Kasumi-1 (cell line): ENCODE measurements at regions not wholly inside any gene's neighbourhood (a gene's known extent, or its start where the extent isn't known, plus 50 kb on each side); places are given as distances from the start of the nearest gene placed in this dataset.
"Not testable (repeated sequence)": the region's sequence is repeated elsewhere in the genome, so short reads cannot be mapped to it uniquely, and the experiment has no call there.

Experiments
- DNase-seq, 2 experiments: peaks; one replicate each; lab custom pipeline; 2025; lab: John Stamatoyannopoulos, UW

DNA sequence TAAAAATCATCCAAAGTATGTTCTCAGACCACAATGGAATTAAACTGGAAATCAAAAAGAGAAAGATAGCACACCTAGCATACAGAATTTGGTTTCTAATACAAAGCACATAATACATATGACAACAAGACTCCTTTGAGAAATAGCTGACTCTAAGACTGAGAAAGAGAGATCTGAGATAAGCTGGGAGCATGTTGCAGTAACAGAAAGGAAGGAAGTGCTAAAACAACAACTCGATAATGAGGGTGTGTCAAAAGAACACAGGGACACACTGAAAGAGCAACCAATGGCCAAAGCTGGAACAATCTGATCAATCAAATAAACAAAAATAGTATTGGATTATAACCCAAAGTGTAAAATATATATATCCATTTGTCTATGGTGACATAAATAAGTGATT lies 586.6 kb downstream of the C4orf33 start:
- no peak for DNase-seq

DNA sequence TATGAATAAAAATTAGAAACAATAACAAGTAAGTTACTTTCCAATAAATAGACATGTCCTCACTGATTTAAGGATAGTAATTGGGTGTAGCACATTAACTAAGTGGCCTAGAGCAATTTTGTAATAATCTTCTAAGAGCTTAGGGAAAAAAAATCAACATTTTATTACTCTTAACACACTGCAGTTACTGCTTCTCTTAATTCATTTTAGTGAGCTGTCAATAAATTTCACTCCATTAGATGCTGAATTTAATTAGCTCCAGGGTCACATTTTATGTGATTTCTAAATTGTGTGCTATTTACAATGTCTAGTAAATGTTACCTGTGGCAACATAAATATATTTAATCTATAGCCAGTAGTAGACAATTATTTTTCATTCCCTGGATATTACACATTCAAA lies 612.0 kb downstream of the C4orf33 start:
- DNase-seq = no peak

DNA sequence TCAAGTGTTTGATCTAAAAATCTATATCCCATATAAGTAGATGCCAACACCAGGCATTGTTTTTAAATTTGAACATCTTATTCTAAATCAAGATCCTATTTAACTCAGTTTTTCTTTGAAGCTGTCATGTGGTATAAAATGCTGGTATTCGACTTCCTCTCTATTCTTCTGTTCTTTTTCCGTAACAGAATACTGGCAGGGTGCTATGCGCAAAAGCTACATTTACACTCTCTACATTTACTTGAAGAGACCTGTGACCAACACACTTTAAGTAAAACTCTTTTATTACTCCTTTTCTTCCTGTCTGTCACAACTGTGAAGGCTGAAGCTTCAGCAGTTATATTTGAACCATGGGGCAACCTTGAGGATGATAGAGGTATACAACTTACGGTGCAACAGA lies 612.8 kb downstream of the C4orf33 start:
- DNase-seq = no peak

DNA sequence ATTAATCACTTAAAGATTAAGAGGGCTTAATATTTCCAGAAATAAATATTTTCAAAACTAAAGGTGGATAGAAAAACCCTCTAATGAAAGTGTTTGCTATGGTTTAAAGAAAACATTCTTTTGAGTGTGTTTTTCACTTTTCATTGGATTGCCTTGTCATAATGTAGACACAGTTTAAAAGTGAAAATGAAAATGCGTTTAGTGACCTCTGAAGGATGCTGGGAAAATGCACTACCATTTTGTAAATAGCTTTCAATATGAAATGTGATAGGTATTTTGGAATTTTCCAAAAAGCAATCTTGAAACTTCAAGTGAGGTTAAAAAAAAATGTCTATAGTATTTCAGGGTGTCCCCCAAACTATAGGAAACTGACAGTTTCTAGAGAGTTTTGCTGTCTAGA lies 642.2 kb downstream of the C4orf33 start:
- no peak for DNase-seq

GRCh38 chr4:129747756-129748155 lies 651.8 kb downstream of the C4orf33 start:
- DNase-seq = no peak

- DNase-seq = no peak
Measured at GRCh38 chr4:129748991-129749390, 653.0 kb downstream of the C4orf33 start.

DNA sequence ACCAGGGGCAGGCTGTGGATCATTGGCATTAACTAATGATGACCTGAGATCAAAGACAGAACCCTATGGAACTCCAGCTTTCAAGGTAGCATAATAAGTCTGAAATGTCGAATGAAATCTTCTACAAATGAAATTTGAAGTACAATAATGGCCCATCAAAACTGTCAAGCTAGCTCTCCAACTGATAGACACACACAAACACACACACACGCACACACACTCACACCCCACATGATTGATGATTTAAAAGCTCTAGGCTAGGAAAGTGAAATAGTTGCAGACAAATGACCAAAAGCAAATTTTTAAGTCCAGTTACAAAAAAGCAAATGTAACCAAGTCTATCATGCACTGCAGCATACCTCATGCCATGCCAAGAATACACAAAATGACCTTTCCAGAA lies 655.7 kb downstream of the C4orf33 start:
- DNase-seq = no peak

DNA sequence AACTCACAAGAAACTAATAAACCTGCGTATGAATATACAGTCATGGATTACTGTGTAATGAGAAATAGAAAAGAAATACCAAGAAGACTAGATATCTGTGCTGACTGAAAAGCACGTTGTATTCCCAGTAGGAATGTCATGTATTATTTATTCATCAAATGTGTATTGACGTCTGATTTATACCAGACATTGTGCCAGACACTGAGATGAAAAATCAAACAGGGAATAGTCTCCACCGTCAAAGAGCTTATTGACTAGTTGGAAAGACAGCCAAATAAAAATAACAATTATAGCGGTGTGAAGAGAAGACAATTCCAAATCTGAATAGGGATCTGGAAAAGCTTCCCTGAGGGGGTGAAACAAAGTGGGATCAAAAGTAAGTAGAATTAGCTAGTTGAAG lies 687.6 kb downstream of the C4orf33 start:
- no peak for DNase-seq

- DNase-seq = no peak
Measured at GRCh38 chr4:129788486-129788885, 692.5 kb downstream of the C4orf33 start.

- no peak for DNase-seq
Measured at GRCh38 chr4:129804461-129804981, 708.6 kb downstream of the C4orf33 start.

DNA sequence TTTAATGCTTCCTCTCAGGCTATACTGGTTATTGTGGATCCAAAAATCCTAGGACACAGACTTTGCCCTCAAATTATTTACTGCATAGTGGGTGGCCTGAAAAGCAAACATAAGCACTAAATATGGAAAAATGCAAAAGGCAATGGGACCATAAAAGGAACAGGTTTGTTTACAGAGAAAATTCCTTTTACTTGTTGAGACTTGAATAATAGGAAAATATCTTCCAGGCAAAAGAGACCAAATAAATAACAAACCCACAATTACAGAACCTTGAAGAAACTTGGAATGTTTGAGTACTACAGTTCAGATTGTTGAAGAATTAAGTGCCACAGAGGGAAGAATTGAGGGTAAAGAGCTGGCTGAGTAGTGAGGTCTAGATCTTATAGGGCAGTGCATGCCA lies 711.0 kb downstream of the C4orf33 start:
- DNase-seq = no peak

DNA sequence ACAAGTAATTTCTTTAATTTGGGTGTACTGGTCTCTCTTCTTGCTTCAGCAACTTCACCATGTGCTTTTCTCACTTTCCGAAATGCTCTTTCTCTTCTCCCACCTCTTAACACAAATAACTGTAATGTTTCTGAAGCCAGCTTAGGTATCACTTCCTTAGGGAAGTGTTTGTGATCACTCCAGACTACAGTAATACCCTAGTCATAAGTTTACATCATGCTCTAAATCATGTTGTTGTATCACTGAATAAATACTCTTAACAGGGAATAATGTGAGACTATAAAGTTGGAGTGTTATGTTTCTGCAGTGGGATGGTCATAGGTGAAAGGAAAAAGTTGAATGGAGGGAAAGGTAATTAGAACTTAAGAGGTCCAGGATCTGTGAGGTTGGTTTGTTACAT lies 712.3 kb downstream of the C4orf33 start:
- DNase-seq = no peak

DNA sequence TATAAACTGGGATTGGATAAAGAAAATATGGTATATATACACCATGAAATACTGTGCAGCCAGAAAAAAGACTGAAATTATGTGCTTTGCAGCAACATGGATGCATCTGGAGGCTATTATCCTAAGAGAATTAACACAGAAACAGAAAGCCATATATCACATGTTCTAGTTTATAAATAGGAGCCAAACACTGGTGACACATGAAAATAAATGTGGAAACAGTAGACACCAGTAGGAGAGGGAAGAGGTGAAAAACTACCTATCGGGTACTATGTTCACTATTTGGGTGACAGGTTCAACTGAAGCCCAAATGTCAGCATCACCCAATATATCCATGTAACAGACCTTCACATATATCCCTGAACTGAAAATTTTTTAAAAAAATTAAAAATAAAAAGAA lies 725.1 kb downstream of the C4orf33 start:
- no peak for DNase-seq

DNA sequence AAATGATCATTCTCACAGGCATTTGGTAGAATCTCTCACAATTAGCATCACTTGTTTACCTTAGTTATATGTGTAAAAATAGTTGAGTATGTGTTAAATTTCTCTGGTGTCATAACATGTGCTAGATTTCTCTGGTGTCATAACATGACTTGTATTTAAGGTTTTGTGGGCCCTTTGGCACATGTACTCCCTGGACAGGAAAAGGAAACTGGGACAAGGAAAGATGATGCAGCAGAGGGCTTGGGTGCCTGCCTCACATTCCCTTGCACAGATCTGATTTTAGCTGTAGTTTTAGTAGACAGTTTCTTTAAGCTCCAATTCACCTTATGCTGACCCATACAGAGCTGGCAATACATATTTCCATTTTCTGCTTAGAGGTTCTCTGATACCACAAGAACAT lies 726.0 kb downstream of the C4orf33 start:
- DNase-seq = no peak

DNA sequence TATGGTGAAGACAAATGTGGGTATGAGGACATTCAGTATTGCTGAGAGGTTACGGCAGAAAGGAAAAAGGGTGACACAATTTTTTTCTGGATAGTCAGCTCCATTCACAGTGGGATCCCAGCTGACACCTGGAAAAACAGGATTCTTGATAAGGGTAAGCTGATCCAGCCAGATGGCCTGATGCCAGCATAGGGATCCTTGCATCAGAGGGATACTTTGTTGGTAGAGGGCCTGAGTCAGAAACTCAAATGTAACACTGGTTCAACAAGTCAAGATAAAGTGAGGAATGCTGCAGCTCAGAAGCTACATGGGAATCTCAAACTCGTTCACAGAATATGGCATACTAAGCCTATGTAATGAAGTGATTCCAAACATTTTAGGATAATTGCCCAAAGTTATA lies 726.7 kb downstream of the C4orf33 start:
- DNase-seq = no peak

GRCh38 chr4:129823105-129823504 lies 727.2 kb downstream of the C4orf33 start:
- DNase-seq = no peak

GRCh38 chr4:129829373-129829772 lies 733.4 kb downstream of the C4orf33 start:
- DNase-seq = no peak

DNA sequence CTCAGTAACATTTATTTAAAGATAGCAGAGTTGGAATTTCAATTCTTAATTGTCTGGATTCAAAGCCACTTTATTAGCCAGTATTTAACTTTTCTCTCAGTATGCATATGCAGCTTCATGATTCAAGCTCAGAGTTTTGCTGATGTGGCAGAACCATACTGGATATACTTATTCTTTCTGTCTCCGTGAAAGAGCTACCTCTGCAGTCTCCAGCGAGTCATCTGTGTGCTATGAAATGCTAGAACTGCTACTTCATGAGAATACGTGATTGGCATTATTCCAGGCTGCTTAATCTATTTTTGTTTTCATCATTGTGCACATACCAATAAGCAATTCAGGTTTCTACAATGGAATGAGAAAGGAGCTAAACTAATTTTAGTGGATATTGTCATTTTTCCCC lies 743.7 kb downstream of the C4orf33 start:
- no peak for DNase-seq

GRCh38 chr4:129842096-129842495 lies 746.1 kb downstream of the C4orf33 start:
- no peak for DNase-seq

- no peak for DNase-seq
Measured at GRCh38 chr4:129852434-129852833, 756.5 kb downstream of the C4orf33 start.

GRCh38 chr4:129853685-129854467 lies 757.9 kb downstream of the C4orf33 start:
- not testable (repeated sequence) for DNase-seq

DNA sequence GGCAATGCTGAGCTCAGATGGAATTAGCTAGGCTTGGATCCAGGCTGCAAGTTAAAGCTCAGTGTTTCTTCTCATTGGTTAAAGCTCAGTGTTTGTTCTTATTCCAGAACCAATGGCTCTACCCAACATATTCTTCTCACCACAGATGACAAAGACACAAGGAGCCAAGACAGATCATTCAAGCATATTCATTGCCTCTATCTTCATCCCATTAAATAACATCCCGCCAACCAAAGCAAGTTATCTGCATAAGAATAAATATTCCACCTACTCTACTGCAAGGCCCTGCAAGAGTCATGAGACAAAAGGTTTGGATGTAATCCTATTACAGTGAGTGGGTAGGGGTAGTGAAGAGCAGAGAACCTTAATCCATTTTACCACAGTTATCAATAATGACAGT lies 766.5 kb downstream of the C4orf33 start:
- DNase-seq = no peak

DNA sequence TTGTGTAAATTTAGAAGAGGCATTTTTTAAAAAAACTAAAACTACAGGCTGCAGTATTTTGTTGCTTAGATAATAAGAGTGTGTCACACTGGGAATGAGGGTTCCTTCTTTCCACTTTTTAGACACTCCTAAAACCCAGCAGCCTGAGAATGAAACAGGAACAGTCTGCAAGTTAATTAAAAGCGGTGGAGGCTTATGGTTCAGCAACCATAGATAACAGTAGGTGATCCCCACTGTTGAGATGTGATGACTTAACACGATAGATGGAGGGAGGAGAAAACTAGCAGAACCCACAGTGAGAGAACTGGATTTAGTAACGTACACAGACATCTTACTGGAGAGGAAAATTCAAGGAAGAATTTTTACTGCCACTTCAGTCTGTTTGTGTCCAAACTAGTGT lies 767.3 kb downstream of the C4orf33 start:
- DNase-seq = no peak

DNA sequence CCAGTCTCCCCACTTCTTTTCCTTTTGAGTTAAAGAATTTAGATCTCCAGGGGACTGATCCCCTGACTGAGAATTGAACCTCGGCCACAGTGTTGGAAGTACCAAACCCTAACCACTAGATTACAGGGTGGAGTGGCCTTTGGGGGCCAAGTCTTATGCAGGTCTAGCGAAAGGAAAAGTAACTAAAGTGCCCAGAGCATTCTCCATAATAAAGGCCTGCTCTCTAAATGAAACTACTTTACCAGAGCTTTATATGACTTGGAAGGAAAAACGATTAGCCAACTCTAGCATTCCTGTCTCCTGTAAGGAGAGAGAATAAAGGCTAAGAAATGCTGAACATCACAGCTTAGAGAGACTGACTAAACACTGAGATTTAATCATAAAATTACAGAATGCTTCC lies 788.0 kb downstream of the C4orf33 start:
- DNase-seq = no peak
